Prostate gland (tissue), 2 donors: ENCODE measurements at regions not wholly inside any gene's neighbourhood (a gene's known extent, or its start where the extent isn't known, plus 50 kb on each side); places are given as distances from the start of the nearest gene placed in this dataset.

Source experiments
- DNase-seq: peaks from one replicate; pipeline ENCODE4 v3.0.0-alpha.2; 2019; ENCODE audit warnings: low spot score
- H3K27ac ChIP-seq, 2 donors: fragments of 200-600 bp; sonication (generic); 2 replicates each; pipeline ENCODE4 v1.5.1; 2017 to 2019
- H3K27me3 ChIP-seq: fragments of 200-600 bp; sonication (generic); replicated peaks from 2 replicates; pipeline ENCODE4 v1.5.1; 2019; ENCODE audit not compliant: insufficient read depth
- H3K36me3 ChIP-seq, 2 donors: fragments of 200-600 bp; sonication (generic); 1 replicate in 1 of 2; 2 replicates in 1 of 2; pipeline versions ENCODE4 v1.5.1 to v1.8.1; 2017 to 2019
- H3K4me1 ChIP-seq: fragments of 200-600 bp; sonication (generic); replicated peaks from 2 replicates; pipeline ENCODE4 v1.5.1; 2019
- H3K4me3 ChIP-seq, 2 donors: fragments of 200-600 bp; sonication (generic); 2 replicates each; pipeline ENCODE4 v1.5.1; 2017 to 2019
- H3K9me3 ChIP-seq: fragments of 200-600 bp; sonication (generic); 2 replicates; pipeline ENCODE4 v1.5.1; 2017
- POLR2A ChIP-seq: fragments of 450-650 bp; IDR thresholded peaks from one replicate; pipeline ENCODE4 v1.6.1; 2016; ENCODE audit warnings: antibody characterized with exemption, mild to moderate bottlenecking
- POLR2AphosphoS5 ChIP-seq: sonication (generic); formaldehyde crosslinking; IDR thresholded peaks from one replicate; pipeline ENCODE4 v1.6.1; 2017; ENCODE audit warnings: antibody characterized with exemption
- WGBS: methylation state at CpG from one replicate; pipeline ENCODE4 v1.1.5; 2018; 5-methylcytosine and 5-hydroxymethylcytosine counted together
- intact Hi-C: fragments of 100-400 bp; cut with DNase I; formaldehyde crosslinking; loops from one replicate; pipeline ENCODE4 v1.14.2; 2022
- TF ChIP-seq, protein P1 (sequence below), 4 experiments: fragments of 200-600 bp in 2 of 4; fragments of 450-650 bp in 2 of 4; sonication (generic) in 2 of 4; IDR thresholded peaks; 1 replicate in 3 of 4; 2 replicates in 1 of 4; pipeline ENCODE4 v1.5.1; 2016 to 2019; ENCODE audit warnings: antibody characterized with exemption in 4 of 4, mild to moderate bottlenecking in 2 of 4, moderate library complexity in 2 of 4

DNA sequence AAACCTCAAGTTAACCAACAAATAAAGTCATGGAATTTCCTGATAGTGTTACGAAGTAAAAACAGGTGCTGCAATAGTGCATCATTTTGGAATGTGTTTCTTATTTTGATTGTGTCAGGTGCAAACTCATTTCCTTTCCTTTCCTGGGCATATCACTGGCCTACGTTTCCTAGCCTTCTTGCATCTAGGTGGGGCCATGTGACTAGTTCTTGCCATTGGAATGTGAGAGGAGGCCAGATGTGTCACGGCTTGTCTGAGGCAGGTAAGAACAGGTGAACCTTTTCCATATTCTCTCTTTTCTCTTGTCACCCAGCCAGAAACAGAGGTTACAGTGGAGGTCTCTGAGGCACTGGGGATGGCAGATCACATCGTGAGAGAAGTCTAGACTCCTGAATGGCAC, 868.0 kb downstream of the RPA4 start:
- H3K4me3 ChIP-seq: no peak overlapping the region
- H3K27me3 ChIP-seq: no peaks in the 10 kb centered on the region
- intact Hi-C loops: no loop called here
- DNase-seq: no peak
- TF ChIP-seq POLR2A (no peak), POLR2AphosphoS5 (no peak)
- TF ChIP-seq, protein P1, sequence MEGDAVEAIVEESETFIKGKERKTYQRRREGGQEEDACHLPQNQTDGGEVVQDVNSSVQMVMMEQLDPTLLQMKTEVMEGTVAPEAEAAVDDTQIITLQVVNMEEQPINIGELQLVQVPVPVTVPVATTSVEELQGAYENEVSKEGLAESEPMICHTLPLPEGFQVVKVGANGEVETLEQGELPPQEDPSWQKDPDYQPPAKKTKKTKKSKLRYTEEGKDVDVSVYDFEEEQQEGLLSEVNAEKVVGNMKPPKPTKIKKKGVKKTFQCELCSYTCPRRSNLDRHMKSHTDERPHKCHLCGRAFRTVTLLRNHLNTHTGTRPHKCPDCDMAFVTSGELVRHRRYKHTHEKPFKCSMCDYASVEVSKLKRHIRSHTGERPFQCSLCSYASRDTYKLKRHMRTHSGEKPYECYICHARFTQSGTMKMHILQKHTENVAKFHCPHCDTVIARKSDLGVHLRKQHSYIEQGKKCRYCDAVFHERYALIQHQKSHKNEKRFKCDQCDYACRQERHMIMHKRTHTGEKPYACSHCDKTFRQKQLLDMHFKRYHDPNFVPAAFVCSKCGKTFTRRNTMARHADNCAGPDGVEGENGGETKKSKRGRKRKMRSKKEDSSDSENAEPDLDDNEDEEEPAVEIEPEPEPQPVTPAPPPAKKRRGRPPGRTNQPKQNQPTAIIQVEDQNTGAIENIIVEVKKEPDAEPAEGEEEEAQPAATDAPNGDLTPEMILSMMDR (IDR thresholded peaks at IDR 0.05): no peak
- H3K9me3 ChIP-seq: no peaks in the 10 kb centered on the region
- H3K36me3 ChIP-seq: no peaks in the 10 kb centered on the region
- no peaks in the 10 kb centered on the region for H3K4me1 ChIP-seq
- no peak overlapping the region for H3K27ac ChIP-seq
- WGBS: 69% methylated on average over 4 of the region's 4 CpGs

GRCh38 chrX:97756879-97757278, 873.2 kb downstream of the RPA4 start:
- intact Hi-C loops: no loop called here
- no peak for TF ChIP-seq POLR2A
- TF ChIP-seq, protein P1 (IDR thresholded peaks at IDR 0.05): no peak
- no peak for TF ChIP-seq POLR2AphosphoS5
- H3K4me1 ChIP-seq: no peaks in the 10 kb centered on the region
- no peak for DNase-seq
- no peaks in the 10 kb centered on the region for H3K27me3 ChIP-seq
- no peak overlapping the region for H3K4me3 ChIP-seq
- WGBS: 39% methylated on average over 5 of the region's 5 CpGs
- no peaks in the 10 kb centered on the region for H3K9me3 ChIP-seq
- no peak overlapping the region for H3K27ac ChIP-seq
- H3K36me3 ChIP-seq: no peaks in the 10 kb centered on the region

DNA sequence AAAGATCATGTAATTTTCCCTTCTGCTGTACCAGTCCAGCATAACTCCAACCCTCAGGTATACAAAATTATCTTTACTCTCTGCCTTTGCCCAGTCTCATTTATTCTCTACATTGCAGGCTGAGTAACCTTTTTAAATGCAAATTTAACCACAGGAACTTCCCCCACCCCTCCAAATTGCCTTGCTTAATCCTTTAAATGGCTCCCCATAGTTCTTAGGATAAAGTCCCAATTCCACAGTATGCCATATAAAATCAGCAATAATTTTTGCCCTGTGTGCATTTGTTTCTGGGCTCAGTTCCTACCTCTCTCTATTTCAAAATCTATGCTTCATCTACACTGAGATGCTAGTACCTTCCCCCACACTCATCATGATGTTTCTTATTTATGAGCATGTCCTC, 879.7 kb downstream of the RPA4 start:
- Histone ChIP-seq H3K9me3 (no peaks in the 10 kb centered on the region), H3K4me1 (no peaks in the 10 kb centered on the region), H3K27me3 (no peaks in the 10 kb centered on the region), H3K27ac (no peak overlapping the region), H3K36me3 (no peaks in the 10 kb centered on the region), H3K4me3 (no peak overlapping the region)
- DNase-seq: no peak
- intact Hi-C loops: no loop called here
- TF ChIP-seq POLR2A: no peak

DNA sequence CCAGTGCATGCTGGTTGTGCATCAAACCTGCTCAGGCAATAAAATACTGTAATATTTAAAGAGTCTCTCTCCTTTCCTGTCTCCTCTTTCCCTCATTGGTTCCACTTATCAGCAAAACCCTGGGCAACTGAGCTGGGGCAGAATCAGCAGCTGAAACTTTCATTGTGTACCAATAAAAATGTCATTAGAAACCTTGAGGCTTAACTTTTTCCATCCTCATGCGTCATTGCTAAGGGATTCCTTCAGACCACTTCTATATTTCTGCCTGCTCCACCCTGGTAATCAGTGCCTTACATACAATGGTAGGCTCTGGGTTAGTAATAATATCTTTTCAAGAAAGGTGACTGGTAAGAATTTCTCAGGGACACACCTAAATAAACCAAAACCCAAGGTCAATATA, 880.3 kb downstream of the RPA4 start:
- H3K4me1 ChIP-seq: no peaks in the 10 kb centered on the region
- intact Hi-C loops: no loop called here
- no peak overlapping the region for H3K27ac ChIP-seq
- no peak for DNase-seq
- TF ChIP-seq, protein P1 (IDR thresholded peaks at IDR 0.05): no peak
- TF ChIP-seq POLR2A (no peak), POLR2AphosphoS5 (no peak)
- no peak overlapping the region for H3K4me3 ChIP-seq
- WGBS: 0% methylated on average over 1 of the region's 1 CpG
- no peaks in the 10 kb centered on the region for H3K36me3 ChIP-seq
- H3K9me3 ChIP-seq: no peaks in the 10 kb centered on the region
- no peaks in the 10 kb centered on the region for H3K27me3 ChIP-seq

- 89% methylated on average over 5 of the region's 5 CpGs for WGBS
- intact Hi-C loops: no loop called here
- Histone ChIP-seq H3K4me1 (no peaks in the 10 kb centered on the region), H3K27ac (no peak overlapping the region), H3K27me3 (no peaks in the 10 kb centered on the region), H3K36me3 (no peaks in the 10 kb centered on the region), H3K4me3 (no peak overlapping the region), H3K9me3 (no peaks in the 10 kb centered on the region)
- DNase-seq: no peak
- TF ChIP-seq POLR2AphosphoS5 (no peak), POLR2A (no peak)
- TF ChIP-seq, protein P1 (IDR thresholded peaks at IDR 0.05): no peak
These were observed 882.9 kb downstream of the RPA4 start for GRCh38 chrX:97766501-97767095.
